ENCODE measurements at regions not wholly inside any gene's neighbourhood (a gene's known extent, or its start where the extent isn't known, plus 50 kb on each side); places are given as distances from the start of the nearest gene placed in this dataset.

- DNase-seq (ENCODE audit: low read depth, low spot score): no peak
- H3K27ac ChIP-seq: no peak overlapping the region
- H3K9ac ChIP-seq (ENCODE audit: insufficient read length): no peak overlapping the region
- no peak overlapping the region for H3K4me3 ChIP-seq
- no peaks in the 10 kb centered on the region for H3K9me3 ChIP-seq (ENCODE audit: low read depth, low read length)
- TF ChIP-seq EZH2 (IDR thresholded peaks at IDR 0.05) (no peak), FOXP2 (optimal IDR thresholded peaks at IDR 0.05; ENCODE audit: control extremely low read depth, extremely low read length, insufficient read depth) (no peak), POLR2AphosphoS5 (IDR thresholded peaks at IDR 0.05; ENCODE audit: borderline replicate concordance, low read depth, low read length) (no peak)
- no peaks in the 10 kb centered on the region for H3K36me3 ChIP-seq (ENCODE audit: insufficient read depth, low read length)
Measured at GRCh38 chr10:47235484-47235883, 64.5 kb upstream of the GDF10 start.

GRCh38 chr10:47237316-47238260 is 62.4 kb upstream of the GDF10 start:
- DNase-seq (ENCODE audit: low read depth, low spot score): no peak
- TF ChIP-seq POLR2AphosphoS5 (IDR thresholded peaks at IDR 0.05; ENCODE audit: borderline replicate concordance, low read depth, low read length): no peak
- TF ChIP-seq EZH2 (IDR thresholded peaks at IDR 0.05): no peak
- TF ChIP-seq FOXP2 (optimal IDR thresholded peaks at IDR 0.05; ENCODE audit: control extremely low read depth, extremely low read length, insufficient read depth): no peak
- Histone ChIP-seq H3K9me3 (ENCODE audit: low read depth, low read length) (no peaks in the 10 kb centered on the region), H3K27ac (no peak overlapping the region), H3K4me3 (no peak overlapping the region), H3K9ac (ENCODE audit: insufficient read length) (no peak overlapping the region), H3K36me3 (ENCODE audit: insufficient read depth, low read length) (no peaks in the 10 kb centered on the region)

DNA sequence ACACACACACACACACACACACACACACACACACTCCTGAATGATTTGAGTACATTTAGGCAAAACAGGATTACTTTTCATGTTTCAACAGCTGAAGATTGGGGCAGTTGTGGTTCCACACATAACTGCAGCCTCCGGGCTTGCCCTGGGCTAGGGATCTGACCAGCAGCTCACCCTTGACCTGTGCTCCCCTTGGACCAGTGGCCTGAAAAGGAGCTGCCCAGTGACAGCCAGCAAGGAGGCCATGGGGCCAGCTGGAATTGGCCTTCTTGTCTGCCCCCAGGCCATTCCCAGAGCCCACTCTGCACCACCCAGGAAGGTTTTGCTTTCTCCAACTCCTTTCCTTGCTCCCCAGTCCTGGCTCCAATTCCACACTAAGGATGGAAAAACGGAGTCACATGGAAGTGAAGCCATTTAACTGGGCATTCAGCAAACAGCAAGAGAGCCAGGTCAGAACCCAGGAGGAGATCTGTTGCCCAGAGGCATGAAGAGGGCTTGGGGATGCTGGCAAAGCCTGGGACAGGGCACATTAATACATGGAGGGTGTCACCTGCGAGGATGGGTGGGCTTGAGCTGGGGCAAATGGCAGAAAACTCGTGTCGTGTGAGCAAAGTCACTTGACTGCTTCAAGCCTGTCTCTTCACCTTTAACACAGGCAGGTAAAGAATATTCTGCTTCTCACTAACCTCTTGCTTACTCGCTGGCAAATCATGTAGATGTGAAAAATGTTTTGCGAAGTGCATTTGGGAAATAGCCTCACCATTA is 61.5 kb upstream of the GDF10 start:
- Histone ChIP-seq H3K36me3 (ENCODE audit: insufficient read depth, low read length) (no peaks in the 10 kb centered on the region), H3K27ac (no peak overlapping the region), H3K4me3 (no peak overlapping the region), H3K9me3 (ENCODE audit: low read depth, low read length) (no peaks in the 10 kb centered on the region), H3K9ac (ENCODE audit: insufficient read length) (no peak overlapping the region)
- DNase-seq (ENCODE audit: low read depth, low spot score): no peak
- TF ChIP-seq EZH2 (IDR thresholded peaks at IDR 0.05) (no peak), POLR2AphosphoS5 (IDR thresholded peaks at IDR 0.05; ENCODE audit: borderline replicate concordance, low read depth, low read length) (no peak), FOXP2 (optimal IDR thresholded peaks at IDR 0.05; ENCODE audit: control extremely low read depth, extremely low read length, insufficient read depth) (no peak)

- H3K4me3 ChIP-seq: no peak overlapping the region
- no peaks in the 10 kb centered on the region for H3K36me3 ChIP-seq (ENCODE audit: insufficient read depth, low read length)
- no peak for DNase-seq (ENCODE audit: low read depth, low spot score)
- H3K9me3 ChIP-seq (ENCODE audit: low read depth, low read length): no peaks in the 10 kb centered on the region
- no peak for TF ChIP-seq POLR2AphosphoS5 (IDR thresholded peaks at IDR 0.05; ENCODE audit: borderline replicate concordance, low read depth, low read length)
- no peak for TF ChIP-seq EZH2 (IDR thresholded peaks at IDR 0.05)
- no peak for TF ChIP-seq FOXP2 (optimal IDR thresholded peaks at IDR 0.05; ENCODE audit: control extremely low read depth, extremely low read length, insufficient read depth)
- H3K9ac ChIP-seq (ENCODE audit: insufficient read length): no peak overlapping the region
- H3K27ac ChIP-seq: no peak overlapping the region
Measured at GRCh38 chr10:47239211-47239610, 60.8 kb upstream of the GDF10 start.

DNA sequence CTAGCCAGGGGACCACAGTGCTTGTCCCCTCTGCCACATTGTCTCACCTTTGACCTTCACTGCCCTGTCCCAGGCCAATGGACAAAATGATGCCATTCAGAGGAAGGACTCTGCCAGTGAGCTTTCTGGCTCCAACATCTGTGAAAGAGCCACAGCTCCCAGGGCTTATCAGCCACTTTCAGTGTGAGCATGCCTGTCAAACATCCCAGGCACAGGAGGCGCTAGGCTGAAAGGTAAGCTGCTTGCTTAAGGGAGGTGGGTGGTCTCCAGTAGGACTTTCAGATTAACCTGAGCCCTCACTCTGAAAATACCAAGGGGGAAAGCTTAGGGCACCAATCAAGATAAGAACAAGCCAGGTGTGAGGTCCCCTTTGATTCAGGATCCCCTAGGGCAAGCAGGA is 59.8 kb upstream of the GDF10 start:
- Histone ChIP-seq H3K4me3 (no peak overlapping the region), H3K9ac (ENCODE audit: insufficient read length) (no peak overlapping the region), H3K9me3 (ENCODE audit: low read depth, low read length) (no peaks in the 10 kb centered on the region), H3K27ac (no peak overlapping the region), H3K36me3 (ENCODE audit: insufficient read depth, low read length) (no peaks in the 10 kb centered on the region)
- DNase-seq (ENCODE audit: low read depth, low spot score): no peak
- TF ChIP-seq FOXP2 (optimal IDR thresholded peaks at IDR 0.05; ENCODE audit: control extremely low read depth, extremely low read length, insufficient read depth) (no peak), EZH2 (IDR thresholded peaks at IDR 0.05) (no peak), POLR2AphosphoS5 (IDR thresholded peaks at IDR 0.05; ENCODE audit: borderline replicate concordance, low read depth, low read length) (no peak)

GRCh38 chr10:47241256-47241655 is 58.7 kb upstream of the GDF10 start:
- Histone ChIP-seq H3K9ac (ENCODE audit: insufficient read length) (no peak overlapping the region), H3K9me3 (ENCODE audit: low read depth, low read length) (no peaks in the 10 kb centered on the region), H3K36me3 (ENCODE audit: insufficient read depth, low read length) (no peaks in the 10 kb centered on the region), H3K27ac (no peak overlapping the region), H3K4me3 (no peak overlapping the region)
- DNase-seq (ENCODE audit: low read depth, low spot score): no peak
- no peak for TF ChIP-seq EZH2 (IDR thresholded peaks at IDR 0.05)
- TF ChIP-seq FOXP2 (optimal IDR thresholded peaks at IDR 0.05; ENCODE audit: control extremely low read depth, extremely low read length, insufficient read depth): no peak
- no peak for TF ChIP-seq POLR2AphosphoS5 (IDR thresholded peaks at IDR 0.05; ENCODE audit: borderline replicate concordance, low read depth, low read length)

DNA sequence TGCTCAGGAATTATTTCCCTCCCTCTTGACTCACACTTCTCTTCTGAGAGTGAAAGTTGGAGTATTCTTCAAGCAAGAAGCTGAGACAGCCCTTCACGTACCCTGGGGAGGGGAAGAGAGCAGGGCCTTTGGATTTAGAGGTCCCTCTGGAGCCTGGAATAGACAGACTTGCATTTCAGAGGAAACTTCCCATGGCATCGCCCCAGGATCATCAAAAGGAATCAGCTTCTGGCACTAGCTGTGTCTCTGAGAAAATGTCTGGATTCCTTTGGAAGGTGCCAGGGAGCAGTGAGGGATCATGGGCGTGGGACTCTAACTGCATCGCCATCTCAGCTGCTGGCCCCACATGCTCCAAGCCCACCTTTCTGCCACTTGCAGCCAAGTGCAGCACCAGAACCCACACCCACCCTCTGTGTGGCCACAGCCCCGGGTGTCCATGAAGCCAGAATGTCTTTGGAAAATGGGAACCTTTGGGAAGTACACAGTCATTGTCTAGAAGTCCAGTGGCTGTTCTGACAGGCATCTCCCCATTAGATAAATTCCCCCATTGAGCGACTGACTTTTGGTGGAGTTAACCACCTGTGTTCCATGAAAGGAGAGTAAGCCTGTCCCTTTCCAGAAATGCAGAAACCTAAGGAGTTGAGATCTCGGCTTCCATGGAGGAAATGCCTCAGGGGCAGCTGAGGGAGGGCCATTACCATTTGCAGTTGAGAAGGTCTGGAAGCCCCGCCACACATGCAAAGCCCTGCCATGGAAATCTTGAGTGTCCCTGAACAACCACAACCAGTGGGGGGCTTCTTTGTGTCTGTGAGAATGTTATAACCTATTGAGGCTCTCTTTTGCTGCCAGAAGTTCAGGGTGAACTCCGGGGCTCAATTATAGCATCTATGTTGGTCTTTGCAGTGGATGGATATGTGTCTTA is 57.8 kb upstream of the GDF10 start:
- no peak overlapping the region for H3K4me3 ChIP-seq
- H3K9ac ChIP-seq (ENCODE audit: insufficient read length): no peak overlapping the region
- DNase-seq (ENCODE audit: low read depth, low spot score): no peak
- no peak overlapping the region for H3K27ac ChIP-seq
- H3K36me3 ChIP-seq (ENCODE audit: insufficient read depth, low read length): no peaks in the 10 kb centered on the region
- no peak for TF ChIP-seq POLR2AphosphoS5 (IDR thresholded peaks at IDR 0.05; ENCODE audit: borderline replicate concordance, low read depth, low read length)
- TF ChIP-seq EZH2 (IDR thresholded peaks at IDR 0.05): no peak
- TF ChIP-seq FOXP2 (optimal IDR thresholded peaks at IDR 0.05; ENCODE audit: control extremely low read depth, extremely low read length, insufficient read depth): no peak
- H3K9me3 ChIP-seq (ENCODE audit: low read depth, low read length): no peaks in the 10 kb centered on the region

Measured in SK-N-MC (cell line).